GM18511 (cell line): ENCODE measurements at regions not wholly inside any gene's neighbourhood (a gene's known extent, or its start where the extent isn't known, plus 50 kb on each side); places are given as distances from the start of the nearest gene placed in this dataset.
A peak's percentile ranks its signal among the peaks of the same experiment; 100 is the strongest.

Source experiments
- ATAC-seq: cut with Tn5 transposase; IDR thresholded peaks from one replicate; pipeline ENCODE4 v1.9.1; 2021; ENCODE audit warnings: mild to moderate bottlenecking, moderate library complexity; ENCODE audit not compliant: unreplicated experiment

DNA sequence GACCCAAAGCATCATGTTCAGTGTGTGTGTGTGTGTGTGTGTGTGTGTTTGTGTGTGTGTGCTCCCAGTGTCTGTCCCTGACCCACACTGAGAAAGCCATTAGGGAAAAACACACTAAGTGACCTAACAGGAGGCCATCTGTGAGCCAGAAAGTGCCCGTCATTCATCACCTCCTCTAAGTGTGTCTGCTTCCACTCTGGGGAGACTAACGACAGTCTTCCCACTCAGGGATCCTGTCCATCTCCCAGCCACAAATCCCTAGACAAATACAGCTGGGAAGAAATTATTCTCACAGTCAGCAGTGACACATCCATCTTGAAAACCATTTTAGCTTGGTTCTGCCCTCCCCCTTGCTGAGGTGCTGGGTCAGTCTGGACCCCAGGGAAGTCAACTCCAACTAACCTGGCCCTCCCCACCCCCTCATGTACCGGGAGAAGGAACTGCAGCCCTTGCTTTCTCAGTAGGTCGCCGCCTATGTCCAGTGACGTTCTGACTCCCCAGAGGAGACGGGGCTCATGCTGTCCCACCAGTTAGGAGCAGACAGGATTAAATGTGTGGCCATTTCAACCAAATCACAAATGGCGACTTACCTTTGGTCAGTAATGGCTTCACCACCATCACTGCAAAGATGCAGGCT, 296.5 kb upstream of the ZNF32 start:
- no peak for ATAC-seq

DNA sequence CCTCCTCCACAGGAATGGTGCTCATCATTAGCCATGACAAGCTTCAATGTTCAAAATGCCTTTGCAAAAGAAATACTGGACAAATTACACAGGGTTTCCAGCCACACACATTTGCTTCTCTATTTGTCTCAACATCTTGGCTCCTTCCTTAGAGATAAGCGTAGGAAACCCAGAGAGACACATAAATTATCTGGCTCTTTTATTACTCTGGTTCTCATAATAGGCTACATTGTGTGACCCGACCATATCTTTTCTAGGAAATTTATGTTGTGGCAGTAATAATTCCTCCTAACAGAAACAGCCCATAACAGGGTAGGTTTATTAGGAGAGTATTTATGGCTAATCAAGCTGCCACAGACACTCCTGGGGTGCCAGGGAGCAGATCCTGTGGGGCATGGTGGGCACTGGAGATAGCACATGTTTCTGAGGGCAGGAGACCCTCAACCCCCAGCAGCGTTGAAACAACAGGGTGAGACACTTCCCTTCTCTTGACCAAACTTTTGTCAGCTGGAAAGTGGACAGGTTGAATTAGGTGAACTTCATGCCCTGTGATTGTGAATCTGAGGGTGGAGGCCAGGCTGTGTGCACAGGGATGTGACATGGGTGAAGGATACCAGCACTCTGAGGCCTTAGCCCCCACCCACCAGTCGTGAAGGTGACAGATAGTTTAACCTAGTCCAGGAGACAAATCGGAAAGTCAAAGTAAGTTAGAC, 295.9 kb upstream of the ZNF32 start:
- no peak for ATAC-seq

DNA sequence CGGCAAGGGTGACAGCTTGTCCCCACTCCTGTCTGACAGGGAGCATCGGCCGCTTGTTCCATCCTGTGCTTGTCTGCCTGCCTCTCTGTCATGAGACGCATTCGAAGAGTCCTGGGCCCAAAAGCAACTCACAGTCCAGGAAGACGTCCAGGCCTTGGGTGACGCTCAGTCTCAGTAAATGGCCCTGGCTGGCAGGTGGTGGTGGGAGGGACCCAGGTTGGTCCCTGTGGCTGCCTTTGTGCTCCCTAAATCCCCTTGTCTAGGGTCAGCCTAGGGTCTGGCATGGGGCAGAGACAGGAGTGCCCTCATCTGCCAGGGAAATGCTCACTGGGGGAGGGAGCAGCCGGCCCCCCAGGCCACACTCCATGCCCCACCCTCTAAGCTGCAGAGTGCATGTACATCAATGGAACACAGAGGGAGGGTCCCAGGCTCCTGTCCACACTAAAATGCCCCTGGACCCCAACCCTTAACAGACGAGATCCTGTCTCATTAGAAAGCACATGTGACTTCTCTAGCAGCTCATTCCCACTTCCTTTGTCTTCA, 295.2 kb upstream of the ZNF32 start:
- ATAC-seq = no peak

DNA sequence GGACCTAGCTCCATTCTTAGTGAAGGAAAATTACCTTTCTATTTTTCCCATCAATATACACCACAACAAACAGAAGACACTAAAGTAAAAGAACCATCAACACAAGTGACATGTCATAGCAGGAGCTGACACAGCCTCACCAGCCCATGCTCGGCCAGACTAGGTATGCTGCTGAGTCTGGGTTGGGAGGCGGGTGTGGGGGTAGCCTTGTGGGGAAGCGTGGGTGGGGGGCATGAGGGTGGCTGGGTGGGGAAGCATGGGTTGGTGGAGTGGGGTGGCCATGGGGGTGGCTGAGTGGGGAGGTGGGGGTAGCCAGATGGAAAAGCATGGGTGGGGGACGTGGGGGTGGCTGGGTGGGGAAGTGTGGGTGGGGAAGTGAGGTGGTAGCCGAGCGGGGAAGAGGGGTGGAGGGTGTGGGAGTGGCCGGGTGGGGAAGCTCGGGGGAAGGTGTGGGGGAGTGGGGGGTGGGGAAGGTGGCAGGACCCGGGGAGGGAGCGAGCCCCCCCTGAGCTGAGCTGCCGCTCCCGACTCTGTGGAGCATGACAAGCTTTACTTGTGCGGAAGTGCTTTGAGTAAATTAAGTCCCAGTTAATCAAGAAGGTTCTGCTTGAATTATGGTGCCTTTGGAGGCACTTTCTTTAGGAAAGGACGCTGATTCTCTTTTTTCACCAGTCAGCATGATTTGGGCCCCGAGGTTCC, 294.6 kb upstream of the ZNF32 start:
- ATAC-seq = no peak

DNA sequence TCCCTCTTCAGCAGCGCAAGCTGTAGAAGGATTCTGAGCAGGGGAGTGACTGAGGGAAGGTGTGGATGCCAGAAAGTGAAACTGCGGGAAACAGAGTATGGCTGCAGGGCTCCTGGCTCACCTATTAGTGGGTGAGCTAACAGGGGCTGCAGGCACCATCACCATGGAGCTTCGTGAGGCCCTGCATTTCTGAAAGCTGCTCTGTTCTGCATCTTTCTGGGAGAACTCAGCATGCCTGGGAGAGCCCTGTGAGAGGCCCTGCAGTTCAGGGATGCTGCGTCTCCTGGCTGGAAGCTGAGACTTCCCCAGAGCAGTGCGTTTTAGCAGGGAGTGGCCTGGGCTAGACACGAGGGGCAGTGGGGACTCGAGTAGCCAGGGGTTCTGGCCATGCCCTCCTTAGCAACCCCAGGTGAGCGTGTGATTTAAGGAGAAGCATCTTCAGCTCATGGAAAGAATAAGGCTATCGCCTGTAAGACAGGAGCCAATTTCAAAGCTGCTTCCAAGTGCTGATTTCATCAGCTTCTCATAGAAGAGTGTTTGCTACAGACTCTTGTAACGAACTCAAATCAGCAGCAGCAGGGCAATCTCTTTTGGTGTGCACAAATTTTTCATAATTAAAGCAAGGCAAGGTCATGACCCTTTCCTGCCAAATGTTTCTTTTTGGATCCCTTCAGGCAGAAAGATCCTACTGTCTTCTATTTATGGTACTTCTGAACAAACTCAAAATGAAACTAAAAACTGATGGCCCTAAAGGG, 293.6 kb upstream of the ZNF32 start:
- no peak for ATAC-seq

DNA sequence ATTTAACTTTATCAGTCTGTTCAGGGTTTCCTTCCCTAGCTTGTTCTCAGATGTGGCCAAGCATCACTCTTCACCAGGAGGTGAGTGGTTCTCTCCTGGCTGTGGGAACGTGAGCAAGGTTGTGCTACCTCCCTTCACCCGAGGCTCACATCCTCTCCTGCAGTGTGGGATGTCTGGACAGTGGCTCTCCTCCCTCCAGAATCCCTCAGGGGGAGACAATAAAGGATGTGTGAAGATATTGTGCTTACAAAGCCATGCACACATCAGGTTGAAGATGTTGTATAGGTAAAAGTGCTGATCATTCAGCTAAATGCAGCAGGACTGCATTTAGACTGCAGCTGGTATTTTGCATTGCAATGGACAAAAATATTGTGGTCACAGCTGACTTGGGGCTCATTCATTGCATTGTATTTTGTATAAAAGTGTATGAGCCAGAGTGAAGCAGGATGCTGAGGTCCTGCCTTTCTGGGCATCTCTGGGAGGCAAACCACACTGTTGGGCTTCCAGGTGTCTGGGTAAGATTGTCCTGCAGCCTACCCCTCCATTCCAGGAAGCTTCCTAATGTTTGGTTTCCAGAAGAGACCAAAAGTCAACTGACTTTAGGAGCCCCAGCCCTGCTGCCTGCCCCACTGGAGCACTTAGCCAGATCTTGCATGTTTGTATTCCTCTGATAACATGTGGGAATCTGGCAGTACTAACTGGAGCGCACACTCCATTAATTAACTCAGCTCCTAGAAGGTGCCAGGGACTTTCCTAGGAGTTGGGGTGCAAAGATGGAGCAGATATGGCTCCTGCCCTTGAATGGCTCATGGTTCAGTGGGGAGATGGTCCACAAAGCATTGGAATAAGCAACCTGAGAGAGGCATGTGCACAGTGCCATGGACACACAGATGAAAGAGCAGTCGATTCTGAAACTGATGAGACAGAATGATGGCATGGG, 292.5 kb upstream of the ZNF32 start:
- ATAC-seq = no peak

DNA sequence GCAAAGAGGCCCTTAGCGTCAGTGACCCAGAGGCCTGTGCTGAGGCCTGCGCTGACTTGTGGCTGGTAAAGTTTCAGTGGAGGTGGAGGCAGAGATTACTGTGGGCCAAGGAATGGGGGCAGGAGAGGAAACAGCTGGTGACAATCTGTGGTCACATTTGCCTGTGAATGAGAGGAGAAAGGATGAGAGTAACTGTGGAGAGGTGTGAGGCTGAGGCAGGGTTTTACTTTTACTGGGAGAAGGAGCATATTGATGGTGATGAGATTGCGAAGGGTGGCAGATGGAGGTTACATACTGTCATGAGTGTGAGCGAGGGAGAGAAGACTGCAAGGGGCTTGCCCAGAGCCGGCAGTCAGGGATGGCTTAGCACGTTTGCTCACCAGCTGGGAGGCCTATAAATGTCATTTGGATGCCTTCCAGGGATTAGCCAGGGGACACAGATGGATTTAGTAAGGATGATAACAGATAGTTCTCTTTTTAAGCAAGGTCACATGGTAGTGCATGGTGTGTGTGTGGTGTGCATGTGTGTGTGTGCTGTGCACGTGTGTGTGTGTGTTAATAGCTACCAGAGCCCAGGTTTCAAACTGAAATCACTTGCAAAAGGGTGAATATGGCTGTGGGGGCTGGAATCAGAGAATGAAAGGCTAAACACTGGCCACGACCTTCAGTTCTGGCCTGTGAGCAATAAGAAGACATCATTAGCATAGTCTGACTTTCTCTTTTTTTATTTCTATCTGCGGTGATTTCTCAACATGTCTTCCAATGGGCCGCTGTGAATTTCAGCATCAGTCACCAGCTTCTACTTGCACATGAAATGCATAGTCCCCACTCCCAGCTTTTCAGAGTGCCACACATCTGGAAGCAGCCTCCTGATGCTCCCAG, 291.5 kb upstream of the ZNF32 start:
- ATAC-seq = peak; percentile 43

DNA sequence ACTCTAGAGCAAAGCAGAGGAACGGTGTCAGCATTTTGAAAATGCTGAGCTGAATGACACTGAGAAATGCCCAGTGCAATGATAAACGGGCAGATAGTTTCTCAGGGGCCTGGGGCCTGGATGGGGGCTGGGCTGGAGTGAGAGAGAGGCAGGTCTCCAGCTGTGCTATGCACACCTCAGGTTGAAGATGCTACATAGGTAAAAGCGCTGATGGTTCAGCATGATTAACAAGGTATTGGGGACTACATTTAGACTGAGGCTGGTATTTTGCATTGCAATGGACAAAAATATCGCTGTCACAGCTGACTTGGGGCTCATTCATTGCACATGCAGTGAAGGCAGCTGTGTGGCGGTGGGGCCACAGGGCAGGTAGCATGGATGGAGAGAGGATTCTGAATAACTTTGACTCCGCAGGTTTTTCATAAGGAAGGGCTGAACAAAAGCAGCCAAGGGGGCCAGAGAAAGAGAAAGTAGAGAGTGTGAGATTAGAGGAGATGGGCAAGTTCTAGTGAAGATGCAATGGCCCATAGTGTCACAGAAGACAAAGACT, 290.8 kb upstream of the ZNF32 start:
- ATAC-seq = peak; percentile 22

DNA sequence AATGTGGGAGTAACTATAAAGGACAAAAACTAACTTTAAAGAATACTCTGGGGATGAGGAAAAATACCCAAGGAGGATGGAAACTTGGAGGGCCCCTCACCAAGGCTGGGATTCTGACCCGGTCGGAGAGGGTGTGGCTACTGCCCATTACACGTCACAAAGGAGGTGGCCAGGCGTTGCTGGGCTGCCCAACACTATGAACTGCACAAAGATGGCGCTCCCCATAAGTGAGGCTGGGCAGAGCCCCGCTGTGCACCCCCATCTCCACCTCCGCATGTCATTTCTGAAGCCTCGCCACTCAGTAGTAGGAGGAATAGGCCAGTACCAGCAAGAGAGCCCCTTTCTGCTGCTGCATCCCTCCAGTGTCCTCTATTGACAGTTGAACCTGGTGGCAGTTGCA, 290.1 kb upstream of the ZNF32 start:
- ATAC-seq = no peak

DNA sequence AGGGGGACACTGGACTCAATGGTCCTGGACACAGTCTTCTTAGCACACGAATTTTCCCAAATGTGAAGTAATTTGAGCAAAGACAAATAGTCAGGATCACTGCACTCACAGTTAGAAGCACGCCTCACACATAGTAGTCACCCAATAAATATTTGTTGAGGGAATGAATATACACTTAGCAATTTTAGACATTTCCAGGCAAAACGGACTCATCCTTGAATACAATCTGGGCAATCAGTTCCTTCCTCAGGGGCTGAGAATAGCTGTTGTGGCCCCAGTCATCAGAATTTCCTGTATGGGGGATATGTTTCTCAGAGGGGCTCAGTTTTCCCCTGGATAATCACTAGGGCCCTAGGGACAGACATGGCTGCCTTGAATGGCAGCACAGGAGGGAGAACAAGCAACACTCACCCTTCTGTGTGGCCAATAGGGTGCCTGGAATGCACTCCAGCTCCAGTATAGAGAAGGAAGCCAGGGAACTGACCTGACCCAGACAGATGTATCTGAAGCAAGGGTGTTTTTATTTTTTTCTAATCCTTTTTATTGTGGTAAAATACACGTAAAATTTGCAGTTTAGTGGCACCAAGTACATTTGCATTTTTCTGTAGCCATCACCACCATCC, 282.7 kb upstream of the ZNF32 start:
- ATAC-seq = no peak

DNA sequence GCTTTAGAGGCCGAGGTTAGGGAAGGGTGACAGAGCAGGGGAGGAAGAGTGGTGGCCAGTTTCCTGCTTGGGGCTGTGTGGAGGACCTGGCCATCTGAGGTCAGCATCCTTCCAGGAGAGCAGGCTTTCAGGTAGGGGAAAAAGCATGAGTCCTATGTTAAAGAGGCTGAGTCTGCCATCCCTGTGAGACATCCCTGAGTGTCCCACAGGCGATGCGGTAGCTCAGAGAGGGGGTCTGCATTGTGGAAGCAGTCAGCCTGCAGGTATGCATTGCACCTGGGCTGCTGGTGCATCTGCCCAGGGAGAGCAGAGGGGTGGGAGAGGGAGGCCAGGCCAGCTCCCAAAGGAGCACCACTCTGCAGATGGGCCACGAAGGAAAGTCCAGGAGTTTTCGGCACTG, 282.1 kb upstream of the ZNF32 start:
- no peak for ATAC-seq

DNA sequence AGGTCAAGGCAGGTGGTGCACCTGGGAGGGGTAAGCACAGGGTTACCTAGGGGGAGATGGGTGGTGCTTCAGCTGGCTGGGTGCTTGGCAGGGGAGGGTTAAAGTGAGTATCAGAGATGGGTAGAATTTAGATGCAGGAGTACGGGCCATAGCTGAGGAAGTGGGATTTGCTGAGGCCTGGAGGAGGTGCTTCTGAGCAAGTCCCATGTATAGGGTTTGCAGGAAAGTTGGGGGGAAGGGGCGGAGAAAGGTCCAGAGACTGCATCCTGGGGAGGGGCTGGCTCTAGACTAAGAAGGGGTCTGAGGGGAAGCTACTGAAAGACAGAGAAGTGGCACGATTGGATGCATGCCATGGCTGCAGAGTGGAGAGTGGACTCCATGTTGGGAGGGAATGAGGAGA, 281.6 kb upstream of the ZNF32 start:
- no peak for ATAC-seq

DNA sequence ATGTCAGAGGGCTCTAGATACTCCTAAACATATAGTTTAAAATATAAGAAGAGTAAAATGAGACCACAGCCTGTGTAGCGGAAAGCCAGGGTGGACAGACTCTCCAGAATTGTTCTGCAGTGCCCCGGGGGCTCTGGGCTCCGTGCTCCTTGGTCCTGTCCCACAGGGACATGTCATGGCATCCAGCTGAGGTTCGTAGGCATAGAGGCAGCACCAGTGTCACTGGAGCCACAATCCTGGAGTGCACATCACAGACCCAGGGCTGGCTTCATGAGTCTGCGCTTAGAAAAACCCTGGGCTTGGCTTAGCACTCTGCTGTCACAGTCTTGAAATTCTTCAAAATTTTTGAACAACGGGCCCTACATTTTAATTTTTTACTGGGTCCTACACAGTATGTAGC, 280.4 kb upstream of the ZNF32 start:
- no peak for ATAC-seq

DNA sequence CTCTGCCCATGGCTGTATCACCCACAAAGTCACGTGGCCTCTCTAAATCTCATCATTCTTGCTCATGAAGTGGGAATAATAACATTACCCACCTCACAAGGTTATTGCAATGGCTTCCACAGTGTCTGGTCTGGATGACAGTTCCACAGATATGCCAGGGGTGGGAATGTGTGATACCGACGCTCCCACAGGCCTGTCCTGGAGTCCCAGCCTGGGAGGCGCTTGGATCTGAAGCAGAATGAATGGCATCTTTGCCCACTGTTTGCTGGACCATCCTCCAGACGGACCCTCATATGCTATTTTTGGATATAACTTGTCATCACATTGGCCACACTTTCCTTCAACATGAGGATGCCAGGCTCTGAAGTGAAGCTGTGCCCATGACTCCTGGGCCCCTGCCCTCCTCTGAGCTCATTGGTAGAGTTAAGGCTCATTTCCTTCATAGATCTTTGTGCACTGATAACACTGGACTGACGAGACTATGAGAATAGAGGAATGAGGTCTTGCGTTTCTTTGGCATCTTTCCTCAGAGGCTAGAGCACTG, 279.8 kb upstream of the ZNF32 start:
- ATAC-seq = no peak

DNA sequence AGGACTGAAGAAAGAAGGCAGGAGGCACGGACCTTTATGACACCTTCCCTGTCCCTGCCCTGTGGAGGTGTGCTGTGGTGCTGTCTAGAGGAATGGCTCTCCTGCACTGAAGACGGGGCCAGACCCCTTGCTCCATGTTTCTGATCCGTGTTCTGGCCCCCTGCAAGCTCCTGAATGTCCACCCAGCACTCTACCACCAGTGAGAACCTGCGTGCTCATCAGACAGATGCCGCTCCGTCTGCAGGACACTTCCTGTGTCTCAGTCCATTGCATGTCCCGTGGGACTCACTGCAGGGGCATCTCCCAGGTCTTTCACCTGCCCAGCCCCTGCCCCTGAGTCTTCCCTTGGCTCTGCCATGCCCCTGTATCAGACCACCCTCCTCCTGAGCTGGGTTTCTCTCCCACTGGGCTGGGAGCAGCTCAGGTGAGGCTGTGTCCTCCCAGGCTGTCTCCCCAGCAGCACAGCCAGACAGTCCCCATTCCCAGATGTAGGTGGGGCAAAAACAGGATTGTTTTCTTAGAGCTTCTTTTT, 278.3 kb upstream of the ZNF32 start:
- no peak for ATAC-seq

DNA sequence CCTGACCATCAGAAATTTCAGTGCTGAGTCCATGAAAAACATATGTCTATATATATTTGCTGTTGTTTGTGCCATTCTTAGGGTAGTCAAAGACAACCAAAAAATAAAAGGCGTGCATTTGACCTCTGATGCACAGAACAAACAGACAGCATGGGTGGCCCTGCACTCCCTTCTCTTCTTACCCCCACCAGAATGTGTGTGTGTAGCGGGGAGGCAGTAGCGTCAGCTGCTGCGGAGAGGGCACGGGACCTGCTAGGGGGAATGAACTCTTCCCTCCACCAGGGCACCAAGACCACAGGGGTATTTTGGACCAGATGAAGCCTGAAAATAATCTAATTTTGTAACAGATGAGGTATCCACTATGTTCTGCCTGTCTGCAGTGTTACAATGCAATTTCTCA, 277.7 kb upstream of the ZNF32 start:
- ATAC-seq = no peak

DNA sequence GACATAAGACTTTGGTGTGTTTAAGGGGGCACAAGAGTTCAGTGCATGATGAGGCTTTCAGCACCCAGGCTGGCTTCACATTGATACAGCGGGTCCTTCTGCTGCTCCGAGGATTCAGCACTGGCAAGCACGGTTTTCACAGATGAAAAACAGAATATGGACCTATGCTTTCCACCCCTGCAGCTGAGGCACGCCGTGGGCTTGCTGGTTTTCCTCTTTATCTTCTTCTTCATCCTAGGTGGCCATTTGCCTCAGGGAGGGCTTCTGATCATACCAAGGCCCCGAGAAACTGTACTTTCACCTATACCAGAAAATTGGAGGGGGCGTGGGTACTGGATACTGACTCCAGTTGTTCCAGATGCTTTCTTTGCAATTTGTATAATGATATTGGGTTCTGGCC, 277.1 kb upstream of the ZNF32 start:
- ATAC-seq = no peak

DNA sequence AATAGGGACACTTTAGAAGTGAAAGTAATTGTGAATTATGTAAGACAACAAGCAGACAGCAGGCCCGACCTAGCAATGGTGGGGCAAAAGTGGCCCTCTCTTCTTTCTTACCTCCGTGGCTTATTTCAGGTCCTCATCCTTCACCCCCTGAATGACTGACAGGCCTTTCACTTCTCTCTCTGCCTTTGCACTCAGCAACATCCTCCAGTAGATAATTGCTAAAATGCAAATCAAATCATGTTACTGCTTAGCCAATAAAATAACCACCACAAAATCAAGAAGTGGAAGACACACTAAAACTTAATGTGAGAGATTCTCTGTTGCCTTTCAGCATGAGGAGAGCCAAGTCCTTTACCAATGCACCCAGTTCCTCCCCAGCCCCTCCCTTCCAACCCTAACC, 274.6 kb upstream of the ZNF32 start:
- ATAC-seq = no peak
